Esophagus mucosa (tissue), 1 donor: ENCODE measurements at regions not wholly inside any gene's neighbourhood (a gene's known extent, or its start where the extent isn't known, plus 50 kb on each side); places are given as distances from the start of the nearest gene placed in this dataset.
"Not testable (repeated sequence)": the region's sequence is repeated elsewhere in the genome, so short reads cannot be mapped to it uniquely, and the experiment has no call there.

Source experiments
- ATAC-seq: fragments of 200-7000 bp; cut with Tn5 transposase; one replicate; pipeline ENCODE4 v1.9.1; 2020
- donor health status: DM: yes; HTN: yes; CAD: no.

- no peak for ATAC-seq
Measured at GRCh38 chr5:12100542-12100941, 196.3 kb upstream of the CTNND2 start.

GRCh38 chr5:12099296-12099695 is 195.1 kb upstream of the CTNND2 start:
- ATAC-seq = no peak

- ATAC-seq = no peak
Measured at GRCh38 chr5:12095808-12096281, 191.6 kb upstream of the CTNND2 start.

GRCh38 chr5:12093586-12093985 is 189.3 kb upstream of the CTNND2 start:
- ATAC-seq = no peak

GRCh38 chr5:12080761-12081160 is 176.5 kb upstream of the CTNND2 start:
- no peak for ATAC-seq

- not testable (repeated sequence) for ATAC-seq
Measured at GRCh38 chr5:12078286-12078685, 174.0 kb upstream of the CTNND2 start.

GRCh38 chr5:12073426-12073825 is 169.2 kb upstream of the CTNND2 start:
- ATAC-seq = no peak

- no peak for ATAC-seq
Measured at GRCh38 chr5:12072441-12072840, 168.2 kb upstream of the CTNND2 start.

- ATAC-seq = no peak
Measured at GRCh38 chr5:12071455-12071854, 167.2 kb upstream of the CTNND2 start.

GRCh38 chr5:12023614-12024241 is 119.5 kb upstream of the CTNND2 start:
- no peak for ATAC-seq

GRCh38 chr5:12022444-12022843 is 118.2 kb upstream of the CTNND2 start:
- no peak for ATAC-seq

GRCh38 chr5:12019306-12019705 is 115.1 kb upstream of the CTNND2 start:
- no peak for ATAC-seq

GRCh38 chr5:12017007-12017406 is 112.8 kb upstream of the CTNND2 start:
- ATAC-seq = no peak

- no peak for ATAC-seq
Measured at GRCh38 chr5:12016159-12016746, 112.0 kb upstream of the CTNND2 start.

GRCh38 chr5:12013351-12013750 is 109.1 kb upstream of the CTNND2 start:
- ATAC-seq = no peak

GRCh38 chr5:12003680-12004079 is 99.4 kb upstream of the CTNND2 start:
- no peak for ATAC-seq

GRCh38 chr5:11998397-11998796 is 94.2 kb upstream of the CTNND2 start:
- ATAC-seq = no peak

- ATAC-seq = no peak
Measured at GRCh38 chr5:11997942-11998341, 93.7 kb upstream of the CTNND2 start.

- ATAC-seq = no peak
Measured at GRCh38 chr5:11992518-11992917, 88.3 kb upstream of the CTNND2 start.

- ATAC-seq = no peak
Measured at GRCh38 chr5:11985993-11986392, 81.7 kb upstream of the CTNND2 start.

- no peak for ATAC-seq
Measured at GRCh38 chr5:11984196-11984595, 80.0 kb upstream of the CTNND2 start.

- ATAC-seq = no peak
Measured at GRCh38 chr5:11981986-11982385, 77.7 kb upstream of the CTNND2 start.

GRCh38 chr5:11977904-11978303 is 73.7 kb upstream of the CTNND2 start:
- no peak for ATAC-seq

- ATAC-seq = no peak
Measured at GRCh38 chr5:11973469-11973868, 69.2 kb upstream of the CTNND2 start.

GRCh38 chr5:11963227-11963626 is 59.0 kb upstream of the CTNND2 start:
- ATAC-seq = no peak
